GM18909 (cell line): ENCODE measurements at regions not wholly inside any gene's neighbourhood (a gene's known extent, or its start where the extent isn't known, plus 50 kb on each side); places are given as distances from the start of the nearest gene placed in this dataset.

Experiments used
- ATAC-seq: cut with Tn5 transposase; IDR thresholded peaks from one replicate; pipeline ENCODE4 v1.9.1; 2021; ENCODE audit warnings: mild to moderate bottlenecking; ENCODE audit not compliant: unreplicated experiment, poor library complexity

GRCh38 chrX:96611619-96612362, 72.9 kb upstream of the DIAPH2 start:
- ATAC-seq = no peak

GRCh38 chrX:96615448-96615847, 69.2 kb upstream of the DIAPH2 start:
- ATAC-seq = no peak

GRCh38 chrX:96619588-96619987, 65.1 kb upstream of the DIAPH2 start:
- no peak for ATAC-seq

- ATAC-seq = no peak
Observed at GRCh38 chrX:96621811-96622210, 62.8 kb upstream of the DIAPH2 start.
